ENCODE measurements at regions not wholly inside any gene's neighbourhood (a gene's known extent, or its start where the extent isn't known, plus 50 kb on each side); places are given as distances from the start of the nearest gene placed in this dataset.
A peak's percentile ranks its signal among the peaks of the same experiment; 100 is the strongest.

DNA sequence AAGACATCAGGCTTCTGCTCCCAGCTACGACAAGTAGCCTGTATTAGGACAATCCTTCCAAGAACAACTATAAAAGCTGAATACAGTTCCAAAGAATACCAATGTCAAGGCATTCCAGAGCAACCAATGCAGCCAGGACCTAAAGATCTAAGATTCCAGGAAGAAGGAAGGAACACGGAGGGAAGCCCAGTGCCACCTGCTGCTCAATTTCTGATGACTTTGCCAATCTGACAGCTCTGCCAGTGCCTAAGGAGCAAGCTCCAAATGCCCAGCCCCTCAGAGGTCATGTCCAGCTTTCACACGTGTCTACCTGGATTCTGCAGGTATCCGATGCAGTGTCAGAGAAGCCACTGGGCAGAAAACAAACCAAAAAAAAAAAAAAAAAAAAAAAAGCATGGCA, 164.4 kb downstream of the IRS2 start:
- H3K27me3 Mint-ChIP-seq (ENCODE audit: low read depth in 3 of 3) = peaks cover 3 to 5% (median 3%) of the 10 kb centered on the region in 3 donors
- H3K4me3 Mint-ChIP-seq = no peak overlapping the region
- no peak overlapping the region for H3K27ac Mint-ChIP-seq
- DNase-seq = no peak
- H3K9me3 Mint-ChIP-seq = no peaks in the 10 kb centered on the region
- no peaks in the 10 kb centered on the region for H3K36me3 Mint-ChIP-seq
- H3K4me1 Mint-ChIP-seq = no peaks in the 10 kb centered on the region

GRCh38 chr13:109615721-109616420, 170.5 kb downstream of the IRS2 start:
- no peak for DNase-seq
- no peak overlapping the region for H3K4me3 Mint-ChIP-seq
- H3K36me3 Mint-ChIP-seq = no peaks in the 10 kb centered on the region
- no peaks in the 10 kb centered on the region for H3K9me3 Mint-ChIP-seq
- no peaks in the 10 kb centered on the region for H3K4me1 Mint-ChIP-seq
- H3K27me3 Mint-ChIP-seq (ENCODE audit: low read depth in 3 of 3) = peaks cover 0 to 2% (median 0%) of the 10 kb centered on the region in 3 donors
- no peak overlapping the region for H3K27ac Mint-ChIP-seq

DNA sequence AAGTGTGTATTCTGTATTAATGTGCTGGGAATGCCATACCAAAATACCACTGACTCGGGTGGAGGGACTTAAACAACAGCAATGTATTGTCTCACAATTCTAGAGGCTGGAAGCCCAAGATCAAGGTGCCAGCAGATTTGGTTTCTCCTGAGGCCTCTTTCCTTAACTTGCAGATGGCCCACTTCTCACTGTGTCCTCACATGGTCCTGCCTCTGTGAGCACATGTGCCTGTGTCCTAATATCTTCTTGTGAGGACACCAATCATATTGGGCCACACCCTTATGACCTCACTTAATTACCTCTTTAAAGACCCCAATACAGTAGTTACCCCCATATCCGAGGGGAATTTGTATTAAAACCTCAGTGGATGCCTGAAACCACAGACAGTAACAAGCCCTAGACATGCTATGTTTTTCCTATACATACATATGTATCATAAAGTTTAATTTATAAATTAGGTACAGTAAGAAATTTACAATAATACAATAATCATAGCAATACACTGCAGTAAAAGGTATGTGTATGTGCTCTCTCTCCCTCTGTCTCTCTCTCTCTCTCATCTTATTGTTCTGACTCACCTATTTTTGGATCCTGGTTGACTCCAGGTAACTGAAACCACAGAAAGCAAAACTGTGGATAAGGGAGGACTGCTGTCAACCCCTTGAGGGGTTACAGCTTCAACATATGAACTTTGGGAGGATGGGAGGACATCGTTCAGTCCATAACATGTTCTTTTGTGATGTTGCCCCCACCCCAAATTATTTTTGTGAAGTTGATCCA, 174.3 kb downstream of the IRS2 start:
- Mint-ChIP-seq H3K36me3 (no peaks in the 10 kb centered on the region), H3K4me1 (no peaks in the 10 kb centered on the region), H3K4me3 (no peak overlapping the region), H3K27me3 (ENCODE audit: low read depth in 3 of 3) (peaks cover 2 to 3% (median 2%) of the 10 kb centered on the region in 3 donors), H3K27ac (no peak overlapping the region), H3K9me3 (no peaks in the 10 kb centered on the region)
- no peak for DNase-seq

GRCh38 chr13:109610517-109610916, 175.9 kb downstream of the IRS2 start:
- no peak overlapping the region for H3K27ac Mint-ChIP-seq
- H3K36me3 Mint-ChIP-seq = no peaks in the 10 kb centered on the region
- H3K4me3 Mint-ChIP-seq = no peak overlapping the region
- no peaks in the 10 kb centered on the region for H3K9me3 Mint-ChIP-seq
- H3K4me1 Mint-ChIP-seq = no peaks in the 10 kb centered on the region
- peak; percentile 13 to 17 (median 16) for DNase-seq
- H3K27me3 Mint-ChIP-seq (ENCODE audit: low read depth in 3 of 3) = peaks cover 2 to 3% (median 2%) of the 10 kb centered on the region in 3 donors

- H3K4me1 Mint-ChIP-seq = no peaks in the 10 kb centered on the region
- H3K9me3 Mint-ChIP-seq = peaks cover 0 to 1% (median 0%) of the 10 kb centered on the region in 6 donors
- H3K4me3 Mint-ChIP-seq = no peak overlapping the region
- peaks cover 3 to 5% (median 3%) of the 10 kb centered on the region in 3 donors for H3K27me3 Mint-ChIP-seq (ENCODE audit: low read depth in 3 of 3)
- H3K27ac Mint-ChIP-seq = no peak overlapping the region
- no peak for DNase-seq
- no peaks in the 10 kb centered on the region for H3K36me3 Mint-ChIP-seq
Observed at GRCh38 chr13:109608503-109608902, 177.9 kb downstream of the IRS2 start.

- no peak overlapping the region for H3K27ac Mint-ChIP-seq
Observed at GRCh38 chr13:109608059-109608458, 178.3 kb downstream of the IRS2 start.

GRCh38 chr13:109606520-109606919, 179.9 kb downstream of the IRS2 start:
- Mint-ChIP-seq H3K27ac (no peak overlapping the region), H3K27me3 (ENCODE audit: low read depth in 3 of 3) (peaks cover 3 to 6% (median 5%) of the 10 kb centered on the region in 3 donors), H3K4me3 (no peak overlapping the region), H3K4me1 (no peaks in the 10 kb centered on the region), H3K9me3 (peaks cover 0 to 1% (median 0%) of the 10 kb centered on the region in 6 donors), H3K36me3 (no peaks in the 10 kb centered on the region)
- no peak for DNase-seq

More at GRCh38 chr13:109608059-109608458, 178.3 kb downstream of the IRS2 start:
- Mint-ChIP-seq H3K4me3 (no peak overlapping the region), H3K9me3 (peaks cover 0 to 1% (median 0%) of the 10 kb centered on the region in 6 donors), H3K36me3 (no peaks in the 10 kb centered on the region), H3K27me3 (ENCODE audit: low read depth in 3 of 3) (peaks cover 3 to 5% (median 3%) of the 10 kb centered on the region in 3 donors), H3K4me1 (no peaks in the 10 kb centered on the region)
- DNase-seq = no peak

DNA sequence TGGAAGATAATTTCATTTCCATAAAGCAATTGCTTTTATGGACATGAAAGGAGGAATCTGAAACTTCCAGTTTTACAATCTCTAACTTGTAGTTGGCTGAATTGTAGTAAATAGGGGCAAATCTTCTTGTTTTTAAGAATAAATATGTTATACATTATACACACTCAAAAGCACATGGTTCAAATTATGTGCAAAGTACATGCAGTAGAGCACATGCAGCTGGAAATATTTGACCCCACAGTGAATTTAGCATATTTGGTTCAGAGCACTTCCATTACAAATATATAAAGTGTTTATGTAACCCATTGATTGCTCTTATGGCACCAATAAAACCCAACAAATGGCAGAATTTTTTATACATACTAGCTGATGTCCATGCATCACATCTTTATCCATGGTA, 180.5 kb downstream of the IRS2 start:
- no peaks in the 10 kb centered on the region for H3K36me3 Mint-ChIP-seq
- no peak for DNase-seq
- peaks cover 3 to 6% (median 3%) of the 10 kb centered on the region in 3 donors for H3K27me3 Mint-ChIP-seq (ENCODE audit: low read depth in 3 of 3)

GRCh38 chr13:109604894-109605293, 181.5 kb downstream of the IRS2 start:
- H3K4me3 Mint-ChIP-seq = no peak overlapping the region
- no peaks in the 10 kb centered on the region for H3K36me3 Mint-ChIP-seq
- no peak overlapping the region for H3K27ac Mint-ChIP-seq
- no peak for DNase-seq
- H3K9me3 Mint-ChIP-seq = peaks cover 0 to 3% (median 0%) of the 10 kb centered on the region in 6 donors
- peaks cover 3 to 7% (median 3%) of the 10 kb centered on the region in 3 donors for H3K27me3 Mint-ChIP-seq (ENCODE audit: low read depth in 3 of 3)
- no peaks in the 10 kb centered on the region for H3K4me1 Mint-ChIP-seq

More for the DNA sequence above, 180.5 kb downstream of the IRS2 start:
- H3K9me3 Mint-ChIP-seq = peaks cover 0 to 2% (median 0%) of the 10 kb centered on the region in 6 donors
- H3K4me1 Mint-ChIP-seq = no peaks in the 10 kb centered on the region
- no peak overlapping the region for H3K4me3 Mint-ChIP-seq
- H3K27ac Mint-ChIP-seq = no peak overlapping the region

DNA sequence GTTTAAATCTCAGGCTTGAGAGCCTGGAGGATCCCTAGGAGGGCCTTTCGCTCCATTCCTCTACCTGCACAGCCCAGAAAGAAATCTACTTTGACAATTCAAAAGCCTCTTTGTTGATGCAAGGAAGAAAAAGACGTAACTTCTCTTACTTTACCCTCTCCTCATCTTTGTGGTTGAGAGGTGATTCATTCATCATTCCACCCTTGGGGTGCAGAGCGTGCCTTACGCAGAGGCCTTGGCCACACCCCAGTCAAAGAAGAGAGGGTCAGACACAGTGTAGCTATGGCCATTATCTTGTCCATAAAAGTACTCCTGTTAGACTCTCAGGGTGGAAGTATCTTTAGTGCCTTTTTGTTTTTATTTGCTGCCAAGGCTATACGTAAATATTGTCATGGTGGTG, 184.0 kb downstream of the IRS2 start:
- H3K4me3 Mint-ChIP-seq = no peak overlapping the region

GRCh38 chr13:109599901-109600657, 186.3 kb downstream of the IRS2 start:
- peaks cover 3 to 10% (median 9%) of the 10 kb centered on the region in 3 donors for H3K27me3 Mint-ChIP-seq (ENCODE audit: low read depth in 3 of 3)
- peaks cover 0 to 3% (median 0%) of the 10 kb centered on the region in 6 donors for H3K9me3 Mint-ChIP-seq
- H3K36me3 Mint-ChIP-seq = no peaks in the 10 kb centered on the region
- no peaks in the 10 kb centered on the region for H3K4me1 Mint-ChIP-seq
- no peak overlapping the region for H3K4me3 Mint-ChIP-seq
- no peak for DNase-seq
- no peak overlapping the region for H3K27ac Mint-ChIP-seq

More for the DNA sequence above, 184.0 kb downstream of the IRS2 start:
- H3K36me3 Mint-ChIP-seq = no peaks in the 10 kb centered on the region
- no peak overlapping the region for H3K27ac Mint-ChIP-seq
- H3K4me1 Mint-ChIP-seq = no peaks in the 10 kb centered on the region
- DNase-seq = no peak
- peaks cover 0 to 3% (median 0%) of the 10 kb centered on the region in 6 donors for H3K9me3 Mint-ChIP-seq
- peaks cover 3 to 8% (median 4%) of the 10 kb centered on the region in 3 donors for H3K27me3 Mint-ChIP-seq (ENCODE audit: low read depth in 3 of 3)

GRCh38 chr13:109595471-109595870, 190.9 kb downstream of the IRS2 start:
- Mint-ChIP-seq H3K4me1 (no peaks in the 10 kb centered on the region), H3K9me3 (peaks cover 0 to 2% (median 0%) of the 10 kb centered on the region in 6 donors), H3K27me3 (ENCODE audit: low read depth in 3 of 3) (peaks cover 2 to 9% (median 5%) of the 10 kb centered on the region in 3 donors), H3K36me3 (no peaks in the 10 kb centered on the region), H3K4me3 (no peak overlapping the region), H3K27ac (no peak overlapping the region)
- no peak for DNase-seq

DNA sequence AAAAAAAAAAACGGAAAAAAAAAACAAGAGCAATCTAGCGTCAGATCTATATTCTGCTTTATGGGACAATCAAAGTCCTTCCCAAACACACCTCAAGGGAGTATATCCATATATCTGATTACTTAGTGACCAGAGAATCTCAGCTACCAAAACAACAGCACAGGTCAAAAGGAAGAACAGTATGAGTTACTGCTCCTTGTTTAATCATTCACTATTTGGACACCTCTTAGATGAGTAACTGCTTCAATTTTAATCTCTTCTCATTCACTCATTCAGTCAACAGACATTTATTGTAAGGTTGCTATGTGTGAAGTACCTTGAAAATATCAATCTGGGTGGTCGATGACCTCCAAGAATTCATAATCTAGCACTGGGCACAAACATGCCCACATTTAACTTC, 193.2 kb downstream of the IRS2 start:
- no peak overlapping the region for H3K4me3 Mint-ChIP-seq
- peaks cover 1 to 7% (median 2%) of the 10 kb centered on the region in 3 donors for H3K27me3 Mint-ChIP-seq (ENCODE audit: low read depth in 3 of 3)
- H3K9me3 Mint-ChIP-seq = peaks cover 0 to 2% (median 0%) of the 10 kb centered on the region in 6 donors
- no peak for DNase-seq
- no peaks in the 10 kb centered on the region for H3K36me3 Mint-ChIP-seq
- no peak overlapping the region for H3K27ac Mint-ChIP-seq
- no peaks in the 10 kb centered on the region for H3K4me1 Mint-ChIP-seq

All from immature natural killer cell (primary cell).